ENCODE measurements at regions not wholly inside any gene's neighbourhood (a gene's known extent, or its start where the extent isn't known, plus 50 kb on each side); places are given as distances from the start of the nearest gene placed in this dataset.
A peak's percentile ranks its signal among the peaks of the same experiment; 100 is the strongest.

- Histone ChIP-seq H3K36me3 (no peaks in the 10 kb centered on the region), H3K27ac (no peak overlapping the region), H3K27me3 (no peaks in the 10 kb centered on the region), H3K4me1 (no peaks in the 10 kb centered on the region), H3K4me3 (no peak overlapping the region), H3K9me3 (no peaks in the 10 kb centered on the region)
- DNase-seq = no peak
- no peak for ATAC-seq
- in situ Hi-C loops (cut with MboI; ENCODE audit: low sequenced_read_pairs in 4 of 4) (no loop called here), intact Hi-C loops (cut with DNase I; ENCODE audit: low total_unique reads) (no loop called here)
- TF ChIP-seq POLR2A (IDR thresholded peaks at IDR 0.05) (no peak), CTCF (IDR thresholded peaks at IDR 0.05 in 4 of 5, conservative IDR thresholded peaks at IDR 0.05 in 1 of 5) (no peak)
Measured at GRCh38 chr2:193349642-193350041, 1154.9 kb upstream of the TMEFF2 start.

GRCh38 chr2:193348055-193348454, 1153.3 kb upstream of the TMEFF2 start:
- Histone ChIP-seq H3K9me3 (no peaks in the 10 kb centered on the region), H3K27ac (no peak overlapping the region), H3K4me1 (no peaks in the 10 kb centered on the region), H3K4me3 (peak overlapping the region in 2 of 4 donors; percentile 18 to 30), H3K27me3 (no peaks in the 10 kb centered on the region), H3K36me3 (no peaks in the 10 kb centered on the region)
- in situ Hi-C loops (cut with MboI; ENCODE audit: low sequenced_read_pairs in 4 of 4) (no loop called here), intact Hi-C loops (cut with DNase I; ENCODE audit: low total_unique reads) (no loop called here)
- ATAC-seq = no peak
- no peak for DNase-seq
- TF ChIP-seq POLR2A (IDR thresholded peaks at IDR 0.05) (no peak), CTCF (IDR thresholded peaks at IDR 0.05 in 4 of 5, conservative IDR thresholded peaks at IDR 0.05 in 1 of 5) (no peak)

- no peak for DNase-seq
- Histone ChIP-seq H3K4me3 (no peak overlapping the region), H3K27me3 (no peaks in the 10 kb centered on the region), H3K9me3 (no peaks in the 10 kb centered on the region), H3K4me1 (no peaks in the 10 kb centered on the region), H3K27ac (no peak overlapping the region), H3K36me3 (no peaks in the 10 kb centered on the region)
- ATAC-seq = no peak
- in situ Hi-C loops (cut with MboI; ENCODE audit: low sequenced_read_pairs in 4 of 4) (no loop called here), intact Hi-C loops (cut with DNase I; ENCODE audit: low total_unique reads) (no loop called here)
- no peak for TF ChIP-seq CTCF (IDR thresholded peaks at IDR 0.05 in 4 of 5, conservative IDR thresholded peaks at IDR 0.05 in 1 of 5)
- no peak for TF ChIP-seq POLR2A (IDR thresholded peaks at IDR 0.05)
Measured at GRCh38 chr2:193336781-193337180, 1142.0 kb upstream of the TMEFF2 start.

GRCh38 chr2:193334401-193334800, 1139.7 kb upstream of the TMEFF2 start:
- intact Hi-C loops (cut with DNase I; ENCODE audit: low total_unique reads) (no loop called here), in situ Hi-C loops (cut with MboI; ENCODE audit: low sequenced_read_pairs in 4 of 4) (no loop called here)
- ATAC-seq (no peak), DNase-seq (no peak)
- no peak overlapping the region for H3K4me3 ChIP-seq
- no peaks in the 10 kb centered on the region for H3K36me3 ChIP-seq
- H3K27me3 ChIP-seq = no peaks in the 10 kb centered on the region
- H3K9me3 ChIP-seq = no peaks in the 10 kb centered on the region
- no peak overlapping the region for H3K27ac ChIP-seq
- no peaks in the 10 kb centered on the region for H3K4me1 ChIP-seq
- TF ChIP-seq POLR2A (IDR thresholded peaks at IDR 0.05) = no peak
- no peak for TF ChIP-seq CTCF (IDR thresholded peaks at IDR 0.05 in 4 of 5, conservative IDR thresholded peaks at IDR 0.05 in 1 of 5)

GRCh38 chr2:193333539-193333938, 1138.8 kb upstream of the TMEFF2 start:
- Histone ChIP-seq H3K27me3 (no peaks in the 10 kb centered on the region), H3K4me3 (no peak overlapping the region), H3K9me3 (no peaks in the 10 kb centered on the region), H3K36me3 (no peaks in the 10 kb centered on the region), H3K4me1 (no peaks in the 10 kb centered on the region), H3K27ac (no peak overlapping the region)
- ATAC-seq (no peak), DNase-seq (no peak)
- in situ Hi-C loops (cut with MboI; ENCODE audit: low sequenced_read_pairs in 4 of 4) = no loop called here
- TF ChIP-seq CTCF (IDR thresholded peaks at IDR 0.05 in 4 of 5, conservative IDR thresholded peaks at IDR 0.05 in 1 of 5) (no peak), POLR2A (IDR thresholded peaks at IDR 0.05) (no peak)
- intact Hi-C loops (cut with DNase I; ENCODE audit: low total_unique reads) = no loop called here
